ENCODE measurements at regions not wholly inside any gene's neighbourhood (a gene's known extent, or its start where the extent isn't known, plus 50 kb on each side); places are given as distances from the start of the nearest gene placed in this dataset.

- DNase-seq (ENCODE audit: low read depth in 2 of 2): no peak
Measured at GRCh38 chr9:93730217-93730616, 153.8 kb downstream of the PHF2 start.

Measured in stimulated activated CD4-positive, alpha-beta T cell treated with anti-CD3 and anti-CD28 coated beads, Interleukin-15, amount 100 ng/mL, for 48 hours (primary cell).